Fibroblast of pulmonary artery (primary cell): ENCODE measurements at regions not wholly inside any gene's neighbourhood (a gene's known extent, or its start where the extent isn't known, plus 50 kb on each side); places are given as distances from the start of the nearest gene placed in this dataset.

ENCODE experiments used
- DNase-seq: peaks from one replicate; pipeline ENCODE4 v3.0.0-alpha.2; 2010; ENCODE audit warnings: low read depth
- H3K4me3 ChIP-seq: replicated peaks from 2 replicates; pipeline ENCODE4 v1.5.1; 2011; ENCODE audit warnings: low read depth, mild to moderate bottlenecking, control low read depth, low read length, moderate library complexity
- CTCF ChIP-seq: IDR thresholded peaks from 2 replicates; pipeline ENCODE4 v1.5.1; 2011; ENCODE audit warnings: mild to moderate bottlenecking, control low read depth, low read length, inconsistent platforms; ENCODE audit errors: missing control alignments

GRCh38 chr13:34417896-34418295 lies 524.2 kb upstream of the NBEA start:
- TF ChIP-seq CTCF, result no peak
- H3K4me3 ChIP-seq, result no peak overlapping the region
- no peak for DNase-seq

GRCh38 chr13:34419025-34419424 lies 523.0 kb upstream of the NBEA start:
- H3K4me3 ChIP-seq, result no peak overlapping the region
- no peak for TF ChIP-seq CTCF
- DNase-seq, result no peak

GRCh38 chr13:34419755-34420154 lies 522.3 kb upstream of the NBEA start:
- H3K4me3 ChIP-seq, result no peak overlapping the region
- TF ChIP-seq CTCF, result no peak
- DNase-seq, result no peak

GRCh38 chr13:34420702-34421346 lies 521.2 kb upstream of the NBEA start:
- no peak for TF ChIP-seq CTCF
- no peak for DNase-seq
- no peak overlapping the region for H3K4me3 ChIP-seq

DNA sequence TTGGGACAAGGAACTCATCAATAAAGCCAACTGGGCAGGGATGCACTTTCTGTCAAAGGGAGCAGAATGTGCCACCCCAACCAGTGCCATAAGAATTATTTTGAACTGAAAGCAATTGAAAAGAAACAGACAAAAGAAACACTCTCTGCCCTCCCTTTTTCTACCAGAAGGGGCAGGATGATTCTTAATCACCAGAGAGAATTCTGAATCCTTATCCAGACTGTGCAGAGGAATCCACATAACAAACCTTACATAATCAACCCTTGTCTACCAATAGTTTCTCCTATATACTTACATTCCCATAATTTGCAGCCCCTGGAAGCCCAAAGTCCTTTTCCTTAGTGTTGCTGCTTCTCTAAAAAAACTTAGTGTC lies 520.7 kb upstream of the NBEA start:
- H3K4me3 ChIP-seq, result no peak overlapping the region
- no peak for DNase-seq
- TF ChIP-seq CTCF, result peak; percentile 34

DNA sequence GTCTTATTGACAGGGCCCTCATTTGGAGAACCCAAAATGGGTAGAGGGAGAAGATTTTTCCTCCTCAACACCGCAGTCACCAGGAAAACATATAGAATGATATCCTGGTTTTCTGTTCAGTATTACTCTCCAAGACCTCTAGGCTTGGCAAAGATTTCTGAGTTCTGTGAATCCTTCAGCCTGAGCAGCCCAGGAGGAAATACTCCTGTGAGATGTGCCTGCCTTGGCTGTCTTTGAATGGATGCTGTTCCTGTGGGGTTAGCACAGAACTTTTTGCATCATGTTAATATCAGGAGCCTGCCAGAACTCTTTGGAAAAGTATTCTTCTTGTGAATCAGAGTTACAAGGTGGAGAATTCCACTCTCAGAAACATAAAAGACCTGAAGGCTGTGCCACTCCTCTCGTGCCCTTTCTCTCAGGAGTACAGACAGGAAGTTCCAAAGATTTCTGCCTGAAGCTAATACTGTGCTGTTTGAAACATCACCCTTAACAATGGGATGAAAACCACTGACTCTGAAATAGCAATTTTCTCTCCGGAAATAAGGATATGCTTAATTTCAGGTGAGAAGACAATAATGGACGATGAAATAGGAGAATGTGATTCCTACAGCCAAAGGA lies 520.1 kb upstream of the NBEA start:
- DNase-seq, result peak; percentile 7
- TF ChIP-seq CTCF, result no peak
- no peak overlapping the region for H3K4me3 ChIP-seq

GRCh38 chr13:34422956-34423355 lies 519.1 kb upstream of the NBEA start:
- no peak for TF ChIP-seq CTCF
- DNase-seq, result no peak
- no peak overlapping the region for H3K4me3 ChIP-seq
